HEK293T (cell line): ENCODE measurements at regions not wholly inside any gene's neighbourhood (a gene's known extent, or its start where the extent isn't known, plus 50 kb on each side); places are given as distances from the start of the nearest gene placed in this dataset.

Source experiments
- CTCF ChIA-PET: fragments of 350-600 bp; formaldehyde crosslinking; extraction: SDS; loops from one replicate; lab custom pipeline; 2021; ENCODE audit warnings: antibody characterized with exemption, inconsistent platforms; lab: Yijun Ruan, JAX
- POLR2A ChIA-PET: fragments of 350-600 bp; formaldehyde crosslinking; extraction: SDS; loops from one replicate; lab custom pipeline; 2020; ENCODE audit warnings: antibody characterized with exemption, inconsistent platforms; lab: Yijun Ruan, JAX
- DNase-seq: peaks from one replicate; pipeline ENCODE4 v3.0.0; 2012; ENCODE audit warnings: mixed read lengths; ENCODE audit errors: extremely low spot score
- ARNT ChIP-seq: fragments of 450-650 bp; IDR thresholded peaks from 2 replicates; pipeline ENCODE4 v1.6.1; 2017; ENCODE audit warnings: mild to moderate bottlenecking
- BHLHE40 ChIP-seq: fragments of 450-650 bp; IDR thresholded peaks from 2 replicates; pipeline ENCODE4 v1.6.1; 2016; ENCODE audit warnings: mild to moderate bottlenecking, moderate library complexity, borderline replicate concordance
- CTBP1 ChIP-seq: fragments of 450-650 bp; IDR thresholded peaks from 2 replicates; pipeline ENCODE4 v1.6.1; 2016; ENCODE audit warnings: borderline replicate concordance
- ELF4 ChIP-seq: fragments of 450-650 bp; IDR thresholded peaks from 2 replicates; pipeline ENCODE4 v1.6.1; 2017; ENCODE audit warnings: antibody characterized with exemption
- FOXA1 ChIP-seq: fragments of 450-650 bp; IDR thresholded peaks from 2 replicates; pipeline ENCODE4 v1.6.1; 2016; ENCODE audit warnings: mild to moderate bottlenecking
- FOXK2 ChIP-seq: fragments of 450-650 bp; IDR thresholded peaks from 2 replicates; pipeline ENCODE4 v1.6.1; 2016; ENCODE audit warnings: mild to moderate bottlenecking
- FOXM1 ChIP-seq: fragments of 450-650 bp; IDR thresholded peaks from 2 replicates; pipeline ENCODE4 v1.6.1; 2017; ENCODE audit warnings: mild to moderate bottlenecking, borderline replicate concordance
- HDGF ChIP-seq: fragments of 450-650 bp; IDR thresholded peaks from 2 replicates; pipeline ENCODE4 v1.6.1; 2017; ENCODE audit warnings: antibody characterized with exemption, borderline replicate concordance
- L3MBTL2 ChIP-seq: fragments of 450-650 bp; conservative IDR thresholded peaks from 2 replicates; pipeline ENCODE4 v1.6.1; 2016; ENCODE audit warnings: mild to moderate bottlenecking
- LEF1 ChIP-seq: fragments of 450-650 bp; IDR thresholded peaks from 2 replicates; pipeline ENCODE4 v1.6.1; 2017; ENCODE audit warnings: mild to moderate bottlenecking, borderline replicate concordance
- NFRKB ChIP-seq: fragments of 450-650 bp; IDR thresholded peaks from 2 replicates; pipeline ENCODE4 v1.6.1; 2016; ENCODE audit warnings: mild to moderate bottlenecking, moderate library complexity
- PKNOX1 ChIP-seq: fragments of 450-650 bp; IDR thresholded peaks from 2 replicates; pipeline ENCODE4 v1.6.1; 2016
- SP1 ChIP-seq: fragments of 450-650 bp; IDR thresholded peaks from 2 replicates; pipeline ENCODE4 v1.6.1; 2017
- SUZ12 ChIP-seq: fragments of 450-650 bp; IDR thresholded peaks from 2 replicates; pipeline ENCODE4 v1.6.1; 2016; ENCODE audit warnings: mild to moderate bottlenecking
- TARDBP ChIP-seq: fragments of 450-650 bp; IDR thresholded peaks from 2 replicates; pipeline ENCODE4 v1.6.1; 2016
- ZNF384 ChIP-seq: fragments of 450-650 bp; IDR thresholded peaks from 2 replicates; pipeline ENCODE4 v1.6.1; 2016

GRCh38 chr16:11475896-11476630 is 110.7 kb downstream of the LITAF start:
- ChIA-PET CTCF (no interaction called here), POLR2A (no interaction called here)
- TF ChIP-seq HDGF (no peak), TARDBP (0 out of 2 replicates have a peak, but pooled peaks have one; percentile 22)
- no peak for DNase-seq

- no peak for TF ChIP-seq L3MBTL2
- TF ChIP-seq BHLHE40 = no peak
- TF ChIP-seq LEF1 = no peak
- no peak for TF ChIP-seq FOXM1
- no peak for DNase-seq
- ChIA-PET POLR2A (no interaction called here), CTCF (no interaction called here)
Measured at GRCh38 chr16:11476676-11477075, 110.0 kb downstream of the LITAF start.

GRCh38 chr16:11478431-11479119 is 108.1 kb downstream of the LITAF start:
- DNase-seq = no peak
- ChIA-PET CTCF (no interaction called here), POLR2A (no interaction called here)
- no peak for TF ChIP-seq L3MBTL2
- TF ChIP-seq FOXK2 = no peak

GRCh38 chr16:11479916-11480315 is 106.8 kb downstream of the LITAF start:
- CTCF ChIA-PET = no interaction called here

GRCh38 chr16:11480634-11481033 is 106.1 kb downstream of the LITAF start:
- POLR2A ChIA-PET = no interaction called here
- CTCF ChIA-PET = no interaction called here
- DNase-seq = no peak
- TF ChIP-seq FOXM1 (no peak), FOXK2 (no peak), L3MBTL2 (no peak)

More at GRCh38 chr16:11479916-11480315, 106.8 kb downstream of the LITAF start:
- POLR2A ChIA-PET = no interaction called here
- TF ChIP-seq ELF4 (no peak), CTBP1 (no peak), L3MBTL2 (no peak), FOXA1 (no peak), HDGF (no peak), SP1 (no peak), FOXM1 (no peak), ARNT (no peak), PKNOX1 (no peak), ZNF384 (no peak), NFRKB (no peak), BHLHE40 (no peak), TARDBP (no peak), SUZ12 (no peak), LEF1 (no peak), FOXK2 (no peak)
- no peak for DNase-seq

- no peak for TF ChIP-seq ZNF384
- no peak for TF ChIP-seq CTBP1
- TF ChIP-seq SP1 = no peak
- no peak for TF ChIP-seq L3MBTL2
- TF ChIP-seq LEF1 = no peak
- CTCF ChIA-PET = interaction anchor here (0.6 kb wide), 1 partner anchor 235 kb away, joined by 3 read pairs; no protein-coding TSS in a partner anchor
- POLR2A ChIA-PET = no interaction called here
- DNase-seq = no peak
Measured at GRCh38 chr16:11481987-11482386, 104.7 kb downstream of the LITAF start.

- DNase-seq = no peak
- ChIA-PET POLR2A (no interaction called here), CTCF (no interaction called here)
- no peak for TF ChIP-seq SP1
- TF ChIP-seq FOXM1 = no peak
- no peak for TF ChIP-seq ELF4
- TF ChIP-seq CTBP1 = no peak
Measured at GRCh38 chr16:11482946-11483748, 103.6 kb downstream of the LITAF start.

- no peak for DNase-seq
- POLR2A ChIA-PET = no interaction called here
- no peak for TF ChIP-seq ZNF384
- TF ChIP-seq ARNT = no peak
- no peak for TF ChIP-seq TARDBP
- TF ChIP-seq SUZ12 = no peak
- no peak for TF ChIP-seq CTBP1
- CTCF ChIA-PET = no interaction called here
Measured at GRCh38 chr16:11484691-11485258, 101.9 kb downstream of the LITAF start.
